Activated CD4-positive, alpha-beta memory T cell treated with anti-CD3 and anti-CD28 coated beads for 36 hours (primary cell): ENCODE measurements at regions not wholly inside any gene's neighbourhood (a gene's known extent, or its start where the extent isn't known, plus 50 kb on each side); places are given as distances from the start of the nearest gene placed in this dataset.
A peak's percentile ranks its signal among the peaks of the same experiment; 100 is the strongest.

Experiments used
- CTCF ChIA-PET: fragments of 350-600 bp; sonication (Branson Sonifier 250); formaldehyde crosslinking; loops from one replicate; lab custom pipeline; 2021; ENCODE audit warnings: antibody characterized with exemption, inconsistent platforms; lab: Charles Lee
- POLR2A ChIA-PET: fragments of 350-600 bp; sonication (Branson Sonifier 250); formaldehyde crosslinking; loops from one replicate; lab custom pipeline; 2021; ENCODE audit warnings: antibody characterized with exemption; lab: Charles Lee
- DNase-seq: peaks from one replicate; pipeline ENCODE4 v3.0.0-alpha.2; 2020
- H3K27ac Mint-ChIP-seq: one replicate; pipeline ENCODE4 v1.8.0; 2021; ENCODE audit warnings: mixed read lengths
- H3K27me3 Mint-ChIP-seq: one replicate; pipeline ENCODE4 v1.8.0; 2021; ENCODE audit warnings: mixed read lengths
- H3K36me3 Mint-ChIP-seq: one replicate; pipeline ENCODE4 v1.8.0; 2021; ENCODE audit warnings: mixed read lengths
- H3K4me1 Mint-ChIP-seq: one replicate; pipeline ENCODE4 v1.8.0; 2021; ENCODE audit warnings: low read depth, mixed read lengths
- H3K4me3 Mint-ChIP-seq: one replicate; pipeline ENCODE4 v1.8.0; 2021; ENCODE audit warnings: mild to moderate bottlenecking, mixed read lengths
- H3K9me3 Mint-ChIP-seq: one replicate; pipeline ENCODE4 v1.8.0; 2021; ENCODE audit warnings: mixed read lengths
- intact Hi-C: fragments of 100-400 bp; cut with micrococcal nuclease; formaldehyde crosslinking; loops from one replicate; pipeline ENCODE4 v1.15.1; 2023

DNA sequence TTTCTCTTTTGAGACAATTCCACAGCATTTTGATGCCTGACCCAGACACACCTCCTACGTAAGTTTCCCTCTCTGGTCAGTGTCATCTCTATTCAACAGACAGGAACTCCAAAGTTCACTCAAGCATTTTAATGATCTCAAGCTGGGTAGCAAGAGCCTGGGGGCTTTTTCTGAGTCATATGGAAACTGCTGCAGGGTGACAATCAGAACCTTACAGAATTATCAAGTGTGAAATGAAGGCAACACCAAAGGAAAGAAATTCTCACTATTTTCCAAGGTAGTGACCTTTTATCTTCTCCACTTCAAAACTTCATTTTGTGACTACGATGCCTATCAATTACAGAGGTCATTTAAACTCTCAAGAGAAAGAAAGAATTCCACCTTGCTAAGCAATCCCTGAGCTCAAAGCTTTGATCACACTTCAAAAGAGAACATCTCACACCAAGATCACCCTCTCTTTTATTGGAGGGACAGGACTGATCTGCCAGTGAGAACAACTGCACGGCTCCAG, 229.0 kb upstream of the ZC3H12C start:
- Mint-ChIP-seq H3K36me3 (no peaks in the 10 kb centered on the region), H3K4me1 (no peaks in the 10 kb centered on the region), H3K4me3 (no peak overlapping the region), H3K27ac (no peak overlapping the region), H3K9me3 (no peaks in the 10 kb centered on the region), H3K27me3 (no peaks in the 10 kb centered on the region)
- CTCF ChIA-PET, result no interaction called here
- DNase-seq, result peak; percentile 12
- intact Hi-C loops, result no loop called here
- POLR2A ChIA-PET, result no interaction called here

DNA sequence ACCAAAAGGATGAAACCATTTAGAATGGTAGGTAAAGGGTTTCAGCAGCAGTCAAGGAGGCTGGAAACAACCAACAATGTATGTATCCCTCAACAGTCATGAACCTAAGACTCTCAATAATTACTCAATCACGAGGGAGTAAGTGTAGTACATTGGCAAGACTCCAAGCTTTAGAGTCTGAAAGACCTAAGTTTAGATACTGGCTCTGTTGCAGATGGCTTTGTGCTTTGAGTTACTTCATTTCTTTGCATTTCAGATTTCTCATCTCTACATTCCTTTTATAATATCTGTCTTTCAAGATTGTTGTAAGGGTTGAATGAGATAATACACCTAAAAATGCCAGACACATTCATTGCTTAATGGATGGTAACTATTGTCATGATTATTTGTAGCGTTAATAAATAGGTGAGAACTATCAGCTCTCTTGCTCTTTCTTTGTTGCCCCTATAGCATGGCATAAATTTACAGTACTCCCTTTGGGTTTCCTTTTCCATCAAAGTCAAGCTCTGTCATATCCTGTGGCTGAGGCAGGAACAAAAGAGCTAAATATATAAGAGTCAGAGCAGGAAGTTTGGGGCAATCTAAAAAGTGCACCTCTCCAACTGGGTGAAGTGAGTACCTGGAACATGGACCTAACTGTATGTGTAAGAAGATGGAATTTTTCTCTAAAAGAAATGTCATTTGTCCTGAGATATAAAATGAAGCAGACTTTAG, 228.2 kb upstream of the ZC3H12C start:
- Mint-ChIP-seq H3K27me3 (no peaks in the 10 kb centered on the region), H3K4me1 (no peaks in the 10 kb centered on the region), H3K4me3 (no peak overlapping the region), H3K9me3 (no peaks in the 10 kb centered on the region), H3K36me3 (no peaks in the 10 kb centered on the region), H3K27ac (no peak overlapping the region)
- DNase-seq, result no peak
- POLR2A ChIA-PET, result no interaction called here
- CTCF ChIA-PET, result no interaction called here
- intact Hi-C loops, result no loop called here

DNA sequence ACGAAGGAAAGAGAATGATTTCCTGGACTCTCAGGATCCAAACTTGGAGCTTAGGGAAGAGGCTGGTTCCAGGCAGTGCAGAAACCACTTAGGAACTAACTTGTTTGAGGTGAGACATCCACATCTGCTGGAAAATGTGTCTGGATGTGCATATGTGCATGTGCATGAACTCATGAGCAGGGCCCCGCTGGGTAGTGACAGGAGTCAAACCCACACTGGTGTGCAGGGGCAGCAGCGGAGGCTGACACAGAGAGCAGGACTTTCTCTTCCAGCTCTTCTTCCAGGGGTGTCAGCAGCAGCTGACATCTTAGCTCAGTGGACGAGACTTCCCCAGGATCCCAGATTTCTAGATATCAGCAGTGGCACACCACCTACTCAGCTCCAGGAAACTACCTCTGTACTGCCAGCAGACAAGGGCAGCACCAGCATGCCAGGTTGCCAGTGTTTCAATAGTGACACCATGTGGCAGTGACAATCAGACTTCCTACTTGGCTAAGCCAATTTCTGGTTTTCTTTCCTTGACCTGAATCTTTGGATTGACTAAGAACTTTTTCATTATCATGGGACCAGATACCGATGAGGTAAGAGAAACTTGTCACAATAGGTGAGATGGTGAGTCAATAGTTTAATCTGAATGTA, 227.5 kb upstream of the ZC3H12C start:
- ChIA-PET POLR2A (no interaction called here), CTCF (no interaction called here)
- Mint-ChIP-seq H3K9me3 (no peaks in the 10 kb centered on the region), H3K4me1 (no peaks in the 10 kb centered on the region), H3K36me3 (no peaks in the 10 kb centered on the region), H3K27ac (no peak overlapping the region), H3K27me3 (no peaks in the 10 kb centered on the region), H3K4me3 (no peak overlapping the region)
- intact Hi-C loops, result no loop called here
- no peak for DNase-seq

DNA sequence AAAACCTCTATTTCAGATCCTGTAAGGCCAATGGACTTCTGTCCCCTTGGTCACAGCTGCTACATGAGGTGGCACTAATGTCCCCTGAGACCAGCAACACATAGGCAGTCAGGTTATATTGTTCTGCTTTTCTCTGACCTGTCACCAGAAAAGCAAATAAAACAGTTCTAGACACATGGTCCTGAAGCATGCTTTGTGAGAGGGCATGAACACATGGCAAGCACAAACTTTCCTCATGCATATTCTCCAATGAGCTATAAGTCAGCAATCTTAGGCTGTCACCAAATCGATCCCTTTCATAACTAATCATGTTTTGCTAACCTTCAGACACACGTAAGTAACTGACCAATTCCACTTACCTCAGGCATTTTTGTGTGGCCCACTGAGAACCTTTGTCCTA, 225.4 kb upstream of the ZC3H12C start:
- intact Hi-C loops, result no loop called here
- POLR2A ChIA-PET, result no interaction called here
- Mint-ChIP-seq H3K4me1 (no peaks in the 10 kb centered on the region), H3K27ac (no peak overlapping the region), H3K27me3 (no peaks in the 10 kb centered on the region), H3K9me3 (no peaks in the 10 kb centered on the region), H3K36me3 (no peaks in the 10 kb centered on the region), H3K4me3 (no peak overlapping the region)
- no peak for DNase-seq
- CTCF ChIA-PET, result no interaction called here

DNA sequence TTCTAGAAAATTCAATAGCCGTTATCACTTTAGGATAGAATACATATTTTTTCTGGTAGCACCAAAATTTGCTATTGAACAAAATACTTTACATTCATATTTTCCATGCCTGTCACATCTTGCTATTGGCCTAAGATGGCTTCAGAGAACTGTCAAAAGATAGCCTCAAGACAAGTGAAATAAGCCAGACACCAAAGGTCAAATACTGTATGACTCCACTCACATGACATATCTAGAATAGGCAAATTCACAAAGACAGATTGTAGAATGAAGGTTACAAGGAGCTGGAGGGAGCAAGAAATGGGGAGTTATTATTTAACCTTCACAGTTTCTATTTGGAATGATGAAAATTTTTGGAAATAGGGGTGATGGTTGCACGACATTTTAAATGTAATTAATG, 223.7 kb upstream of the ZC3H12C start:
- DNase-seq, result no peak
- Mint-ChIP-seq H3K36me3 (no peaks in the 10 kb centered on the region), H3K27me3 (no peaks in the 10 kb centered on the region), H3K9me3 (no peaks in the 10 kb centered on the region), H3K27ac (no peak overlapping the region), H3K4me1 (no peaks in the 10 kb centered on the region), H3K4me3 (no peak overlapping the region)
- POLR2A ChIA-PET, result no interaction called here
- CTCF ChIA-PET, result no interaction called here
- intact Hi-C loops, result no loop called here

DNA sequence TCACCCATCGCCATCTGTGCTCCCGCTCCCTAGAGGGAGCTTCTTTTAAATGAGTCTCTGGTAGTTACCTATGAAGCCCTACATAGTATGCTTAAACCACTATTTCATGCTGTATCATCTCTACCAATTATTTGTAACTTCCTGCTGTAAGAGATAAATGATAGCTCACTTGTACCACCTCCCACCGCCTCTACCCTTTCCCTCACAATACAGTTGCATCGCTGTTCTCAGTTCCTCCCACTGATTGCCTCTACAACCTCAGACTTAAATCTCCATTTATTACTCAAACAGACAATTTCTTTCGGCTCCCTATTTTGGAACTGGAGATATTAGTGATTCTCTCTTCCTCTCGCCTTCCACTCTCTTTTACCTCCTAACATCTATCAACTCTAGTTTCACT, 222.9 kb upstream of the ZC3H12C start:
- H3K27me3 Mint-ChIP-seq, result no peaks in the 10 kb centered on the region
- no peaks in the 10 kb centered on the region for H3K9me3 Mint-ChIP-seq
- H3K4me3 Mint-ChIP-seq, result no peak overlapping the region
- POLR2A ChIA-PET, result no interaction called here
- DNase-seq, result no peak
- intact Hi-C loops, result no loop called here
- H3K4me1 Mint-ChIP-seq, result no peaks in the 10 kb centered on the region
- H3K27ac Mint-ChIP-seq, result no peak overlapping the region
- H3K36me3 Mint-ChIP-seq, result no peaks in the 10 kb centered on the region
- CTCF ChIA-PET, result no interaction called here

DNA sequence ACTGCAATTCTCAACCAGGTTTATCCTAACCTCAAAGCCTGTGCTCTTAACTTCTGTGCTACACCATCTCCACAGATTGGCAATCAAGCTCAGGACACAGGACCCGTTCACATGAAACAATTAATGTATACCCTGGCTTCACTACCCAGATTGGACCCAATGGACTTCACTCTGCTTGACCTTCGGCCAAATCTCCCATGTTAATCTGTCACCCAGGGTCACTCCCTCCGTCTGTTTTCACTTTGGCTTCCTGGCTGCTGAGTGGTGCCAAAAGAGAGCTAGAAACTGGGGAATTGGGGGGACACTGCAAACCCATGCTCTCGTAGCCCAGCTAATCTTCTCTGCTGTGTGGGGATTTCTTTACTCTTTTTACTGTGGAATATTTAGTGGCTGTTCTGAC, 216.1 kb upstream of the ZC3H12C start:
- H3K4me3 Mint-ChIP-seq, result no peak overlapping the region
- DNase-seq, result no peak
- H3K27ac Mint-ChIP-seq, result no peak overlapping the region
- CTCF ChIA-PET, result no interaction called here
- POLR2A ChIA-PET, result no interaction called here
- no peaks in the 10 kb centered on the region for H3K9me3 Mint-ChIP-seq
- intact Hi-C loops, result no loop called here
- no peaks in the 10 kb centered on the region for H3K4me1 Mint-ChIP-seq
- no peaks in the 10 kb centered on the region for H3K36me3 Mint-ChIP-seq
- no peaks in the 10 kb centered on the region for H3K27me3 Mint-ChIP-seq

DNA sequence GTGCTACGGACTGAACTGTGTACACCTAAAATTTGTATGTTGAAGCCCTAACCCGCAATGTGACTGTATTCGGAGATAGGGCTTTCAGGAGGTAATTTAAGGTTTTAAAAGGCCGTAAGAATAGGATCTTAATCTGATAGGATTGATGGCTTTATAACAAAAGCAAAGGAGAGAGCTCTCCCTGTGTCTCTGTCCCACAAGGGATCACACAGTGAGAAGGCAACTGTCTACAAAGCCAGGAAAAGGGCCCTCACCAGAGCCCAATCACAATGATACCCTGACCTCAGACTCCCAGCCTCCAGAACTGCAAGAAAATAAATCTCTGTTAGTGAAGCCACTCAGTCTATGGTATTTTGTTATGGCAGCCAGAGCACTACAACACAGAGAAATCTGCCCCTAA, 208.7 kb upstream of the ZC3H12C start:
- POLR2A ChIA-PET, result no interaction called here
- peaks cover 2% of the 10 kb centered on the region for H3K9me3 Mint-ChIP-seq
- no peaks in the 10 kb centered on the region for H3K36me3 Mint-ChIP-seq
- intact Hi-C loops, result no loop called here
- H3K27ac Mint-ChIP-seq, result no peak overlapping the region
- H3K4me3 Mint-ChIP-seq, result no peak overlapping the region
- CTCF ChIA-PET, result no interaction called here
- no peak for DNase-seq
- no peaks in the 10 kb centered on the region for H3K27me3 Mint-ChIP-seq
- H3K4me1 Mint-ChIP-seq, result no peaks in the 10 kb centered on the region

DNA sequence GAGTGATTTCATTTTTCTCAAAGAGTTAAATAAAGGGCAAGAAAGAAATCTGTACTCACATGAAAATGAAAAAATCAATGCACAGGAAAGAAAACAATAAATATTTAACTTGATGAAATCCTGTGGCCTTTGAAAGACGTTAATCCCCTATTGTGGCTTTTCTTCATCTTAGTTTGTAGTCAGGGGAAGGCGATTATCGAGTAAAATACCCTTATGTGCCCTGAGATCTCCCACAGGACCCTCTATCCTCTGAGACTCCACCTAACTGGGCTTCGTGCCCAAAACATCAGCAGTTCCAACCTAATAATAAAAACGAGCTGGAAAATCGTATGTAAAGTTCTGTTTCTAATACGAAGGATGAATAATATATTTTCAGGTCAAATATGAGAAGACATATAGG, 208.2 kb upstream of the ZC3H12C start:
- CTCF ChIA-PET, result no interaction called here
- Mint-ChIP-seq H3K27ac (no peak overlapping the region), H3K4me1 (no peaks in the 10 kb centered on the region), H3K27me3 (no peaks in the 10 kb centered on the region), H3K36me3 (no peaks in the 10 kb centered on the region), H3K4me3 (no peak overlapping the region), H3K9me3 (peaks cover 2% of the 10 kb centered on the region)
- POLR2A ChIA-PET, result no interaction called here
- intact Hi-C loops, result no loop called here
- no peak for DNase-seq

DNA sequence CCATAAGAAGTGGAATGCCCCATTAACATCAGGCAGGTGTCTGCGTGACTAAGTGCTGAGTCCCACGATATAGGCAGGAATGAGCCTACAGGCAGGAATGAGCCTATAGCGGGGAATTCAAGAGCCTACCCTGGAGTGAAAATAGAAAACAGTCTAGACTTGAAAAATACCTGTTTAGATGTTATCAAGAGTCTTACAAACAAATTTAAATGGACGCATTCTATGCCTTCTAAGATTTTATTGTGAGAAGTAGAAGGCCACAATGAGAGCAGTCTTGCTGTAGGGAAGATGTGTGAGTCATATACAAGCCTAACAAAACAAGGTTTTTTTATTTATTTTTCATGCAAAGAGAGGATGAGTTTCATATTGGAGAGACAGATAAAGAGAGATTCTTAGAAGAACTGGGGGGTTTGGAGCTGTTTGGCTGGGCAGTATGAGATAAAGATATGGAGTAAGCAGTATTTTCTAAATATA, 200.8 kb upstream of the ZC3H12C start:
- no peak overlapping the region for H3K4me3 Mint-ChIP-seq
- no peaks in the 10 kb centered on the region for H3K4me1 Mint-ChIP-seq
- DNase-seq, result no peak
- no peaks in the 10 kb centered on the region for H3K36me3 Mint-ChIP-seq
- ChIA-PET POLR2A (no interaction called here), CTCF (no interaction called here)
- peaks cover 2% of the 10 kb centered on the region for H3K27me3 Mint-ChIP-seq
- H3K27ac Mint-ChIP-seq, result no peak overlapping the region
- intact Hi-C loops, result no loop called here
- no peaks in the 10 kb centered on the region for H3K9me3 Mint-ChIP-seq

DNA sequence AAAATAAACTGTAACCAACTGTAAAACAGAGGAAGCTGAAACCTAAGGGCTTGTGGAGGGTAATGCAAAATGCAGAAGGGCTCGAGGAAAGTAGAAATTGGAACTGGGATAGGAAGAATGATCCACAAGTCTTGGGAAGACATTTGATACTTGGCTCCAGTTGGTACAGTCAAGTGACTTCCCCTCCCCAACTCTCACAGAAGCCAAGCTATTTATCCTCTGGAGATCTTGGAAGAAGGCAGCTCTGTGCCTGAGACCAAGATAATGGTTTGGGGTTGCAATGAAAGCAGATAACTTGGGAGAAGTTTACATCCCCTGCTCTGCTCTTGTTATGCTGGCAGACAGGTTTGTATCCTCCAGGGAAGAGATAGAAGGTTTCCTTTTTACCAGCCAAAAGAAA, 198.9 kb upstream of the ZC3H12C start:
- intact Hi-C loops, result no loop called here
- Mint-ChIP-seq H3K27me3 (peaks cover 2% of the 10 kb centered on the region), H3K36me3 (no peaks in the 10 kb centered on the region), H3K4me1 (no peaks in the 10 kb centered on the region), H3K9me3 (no peaks in the 10 kb centered on the region), H3K27ac (no peak overlapping the region), H3K4me3 (no peak overlapping the region)
- POLR2A ChIA-PET, result no interaction called here
- no peak for DNase-seq
- CTCF ChIA-PET, result no interaction called here

DNA sequence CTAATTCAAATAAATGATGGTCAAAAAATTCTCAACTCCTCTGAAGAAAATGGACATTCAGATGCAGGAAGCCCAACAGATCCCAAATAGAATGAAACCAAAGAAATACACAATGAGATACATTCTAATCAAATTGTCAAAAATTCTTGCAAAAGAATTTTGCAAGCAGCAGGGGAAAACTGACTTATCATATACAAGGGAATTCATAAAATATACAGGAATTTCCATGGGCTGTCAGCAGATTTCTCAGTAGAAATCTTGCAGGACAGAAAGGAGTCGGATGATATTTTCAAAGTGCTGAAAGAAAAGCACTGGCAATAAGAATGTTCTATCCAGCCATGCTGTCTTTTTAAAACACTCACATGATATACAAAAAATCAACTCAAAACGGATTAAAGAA, 194.6 kb upstream of the ZC3H12C start:
- Mint-ChIP-seq H3K4me3 (no peak overlapping the region), H3K4me1 (no peaks in the 10 kb centered on the region), H3K27me3 (peaks cover 2% of the 10 kb centered on the region), H3K27ac (no peak overlapping the region), H3K36me3 (no peaks in the 10 kb centered on the region), H3K9me3 (no peaks in the 10 kb centered on the region)
- ChIA-PET CTCF (no interaction called here), POLR2A (no interaction called here)
- intact Hi-C loops, result no loop called here
- DNase-seq, result no peak
